GM15510 (cell line): ENCODE measurements at regions not wholly inside any gene's neighbourhood (a gene's known extent, or its start where the extent isn't known, plus 50 kb on each side); places are given as distances from the start of the nearest gene placed in this dataset.

Source experiments
- POLR2A ChIP-seq: IDR thresholded peaks from 3 replicates; pipeline ENCODE4 v1.6.1; 2011; ENCODE audit warnings: borderline replicate concordance; ENCODE audit not compliant: insufficient read length; ENCODE audit errors: extremely low read depth

DNA sequence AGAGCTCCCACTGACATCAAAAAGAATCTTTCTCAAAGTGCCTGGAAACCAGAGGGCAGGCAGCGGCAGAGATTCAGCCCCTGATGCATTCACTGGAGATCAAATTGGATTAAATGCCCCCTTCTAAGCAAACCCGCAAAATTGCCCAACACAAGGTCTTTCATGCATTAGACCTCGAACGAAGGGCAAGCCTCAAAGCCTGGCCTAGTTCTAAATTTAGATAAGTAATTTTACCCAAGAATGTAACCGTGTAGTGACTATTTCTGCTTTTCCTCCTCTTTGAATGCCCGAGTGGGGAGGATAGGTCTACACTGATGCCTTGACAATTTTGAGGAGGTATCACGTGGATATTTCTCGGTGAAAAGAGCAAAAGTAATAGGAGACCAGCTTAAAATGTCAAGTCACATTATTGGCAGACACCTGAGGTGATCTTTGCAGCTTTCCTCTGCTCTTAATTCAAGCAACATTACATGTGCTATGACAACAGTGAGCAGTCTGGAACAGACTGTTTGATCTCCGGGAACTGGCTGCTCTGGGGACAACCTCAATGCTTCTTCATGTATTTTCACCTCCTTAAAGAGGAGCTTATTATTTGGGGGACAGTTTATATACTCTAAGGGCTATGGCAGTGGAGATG, 1263.5 kb upstream of the AUTS2 start:
- no peak for TF ChIP-seq POLR2A

GRCh38 chr7:68336594-68336993, 1261.7 kb upstream of the AUTS2 start:
- no peak for TF ChIP-seq POLR2A

DNA sequence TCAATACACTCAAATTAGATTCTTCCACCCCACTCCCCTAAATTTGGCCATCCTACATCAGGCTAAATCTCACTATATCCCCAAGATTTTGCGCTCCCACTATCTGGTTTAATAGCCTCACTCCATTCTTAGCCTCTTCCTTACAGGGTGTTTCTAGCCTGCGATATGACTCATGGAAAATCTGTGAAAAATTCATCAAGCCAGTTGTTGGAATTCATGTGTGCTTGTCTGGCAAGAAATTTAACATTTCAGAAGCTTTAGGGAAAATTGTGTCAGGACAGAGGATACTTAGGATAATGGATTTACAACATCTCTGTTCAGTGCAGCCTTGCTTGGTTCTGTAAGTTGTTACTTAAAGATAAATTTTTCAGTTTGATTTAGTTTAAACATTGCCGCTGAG, 1249.9 kb upstream of the AUTS2 start:
- TF ChIP-seq POLR2A = no peak

- TF ChIP-seq POLR2A = no peak
Observed at GRCh38 chr7:68362745-68363518, 1235.3 kb upstream of the AUTS2 start.

GRCh38 chr7:68364886-68365625, 1233.2 kb upstream of the AUTS2 start:
- TF ChIP-seq POLR2A = no peak

- TF ChIP-seq POLR2A = no peak
Observed at GRCh38 chr7:68371985-68372384, 1226.3 kb upstream of the AUTS2 start.

GRCh38 chr7:68376131-68376661, 1222.1 kb upstream of the AUTS2 start:
- no peak for TF ChIP-seq POLR2A

DNA sequence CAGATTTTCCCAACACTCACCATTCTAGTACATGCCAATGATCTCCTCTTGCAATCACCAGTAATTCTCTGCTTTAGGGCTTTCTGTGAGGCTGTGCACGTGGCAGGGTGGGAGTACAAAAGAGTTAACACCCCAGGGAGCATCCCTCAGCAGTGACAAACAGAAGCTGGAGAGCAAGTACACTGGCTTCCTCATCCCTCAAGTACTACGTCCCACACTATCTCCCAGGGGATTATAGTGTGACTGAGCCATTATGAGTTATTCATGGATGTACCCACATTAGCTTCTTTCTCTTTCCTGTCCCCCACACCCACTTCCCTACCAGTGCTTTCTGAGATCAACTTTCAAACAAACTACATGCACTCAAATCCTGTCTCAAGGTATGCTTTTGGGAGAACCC, 1216.5 kb upstream of the AUTS2 start:
- TF ChIP-seq POLR2A = no peak

GRCh38 chr7:68384581-68384980, 1213.7 kb upstream of the AUTS2 start:
- TF ChIP-seq POLR2A = no peak

- TF ChIP-seq POLR2A = no peak
Observed at GRCh38 chr7:68393051-68393450, 1205.2 kb upstream of the AUTS2 start.

DNA sequence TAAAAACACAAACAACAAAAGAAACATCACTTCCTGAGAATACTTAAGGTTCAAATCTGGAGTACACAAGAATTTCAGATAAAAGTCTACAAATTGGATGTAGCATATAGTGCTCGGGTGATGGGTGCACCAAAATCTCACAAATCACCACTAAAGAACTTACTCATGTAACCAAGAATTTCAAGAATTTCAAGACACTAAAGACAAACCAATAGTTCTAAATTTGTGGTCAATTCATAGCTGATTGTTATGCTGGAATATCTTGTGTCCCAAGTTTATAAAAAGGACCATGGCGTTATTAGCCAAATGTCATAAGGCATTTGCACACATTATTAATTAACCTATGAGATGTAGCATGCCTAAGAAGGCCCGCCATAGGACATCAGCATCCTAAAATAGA, 1204.1 kb upstream of the AUTS2 start:
- TF ChIP-seq POLR2A = no peak

GRCh38 chr7:68399991-68400590, 1198.2 kb upstream of the AUTS2 start:
- TF ChIP-seq POLR2A = no peak

- TF ChIP-seq POLR2A = no peak
Observed at GRCh38 chr7:68400783-68401182, 1197.5 kb upstream of the AUTS2 start.

GRCh38 chr7:68401313-68401712, 1197.0 kb upstream of the AUTS2 start:
- no peak for TF ChIP-seq POLR2A

DNA sequence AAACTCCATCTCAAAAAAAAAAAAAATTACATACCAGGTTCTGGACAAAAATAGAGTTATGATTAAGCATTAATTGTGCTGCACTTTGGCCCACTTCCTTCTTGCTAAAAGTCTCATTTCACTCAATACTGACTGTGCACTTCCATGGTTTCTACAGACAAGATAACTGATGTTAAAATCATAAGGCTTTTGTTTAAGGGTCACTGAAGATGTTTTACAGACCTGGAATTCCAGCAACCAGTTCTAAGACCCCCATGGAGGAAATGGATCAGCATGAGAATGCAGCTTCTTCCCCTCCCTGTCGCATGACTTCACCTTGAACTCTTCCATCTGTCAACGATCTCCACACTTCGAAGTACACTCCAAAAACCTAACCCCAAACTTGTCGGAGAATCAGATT, 1191.8 kb upstream of the AUTS2 start:
- TF ChIP-seq POLR2A = no peak
